ENCODE measurements at regions not wholly inside any gene's neighbourhood (a gene's known extent, or its start where the extent isn't known, plus 50 kb on each side); places are given as distances from the start of the nearest gene placed in this dataset.

DNA sequence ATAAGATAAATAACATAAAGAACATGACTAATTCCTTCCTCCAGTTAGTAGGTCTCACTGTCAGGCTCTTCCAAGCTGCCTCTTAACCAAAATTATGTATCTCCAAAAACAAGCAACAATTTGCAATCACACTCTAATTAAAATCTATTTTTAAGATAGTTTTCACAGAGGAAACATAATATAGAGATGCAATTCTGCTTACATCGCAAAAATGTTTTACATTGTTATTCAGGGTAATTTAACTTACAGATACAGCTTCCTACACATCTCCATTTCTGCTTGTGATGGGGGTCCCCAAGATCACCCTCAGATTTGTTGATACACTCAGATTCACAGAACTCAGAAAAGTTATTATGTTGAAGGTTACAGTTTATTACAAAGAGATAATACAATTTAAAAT is 115.5 kb downstream of the DSC3 start:
- Mint-ChIP-seq H3K9me3 (ENCODE audit: unreplicated experiment) (no peaks in the 10 kb centered on the region), H3K27ac (ENCODE audit: unreplicated experiment) (no peak overlapping the region), H3K27me3 (ENCODE audit: insufficient read depth, unreplicated experiment) (peaks cover 5% of the 10 kb centered on the region), H3K4me3 (ENCODE audit: unreplicated experiment) (no peak overlapping the region), H3K4me1 (ENCODE audit: low read depth, unreplicated experiment) (no peaks in the 10 kb centered on the region), H3K36me3 (ENCODE audit: insufficient read depth, unreplicated experiment) (no peaks in the 10 kb centered on the region)
- Histone ChIP-seq H3K27me3 (replicated peaks; ENCODE audit: control insufficient read depth, insufficient read depth, low read length) (no peaks in the 10 kb centered on the region), H3K9me3 (no peaks in the 10 kb centered on the region), H3K4me3 (ENCODE audit: low read depth, low read length) (no peak overlapping the region), H3K36me3 (ENCODE audit: control insufficient read depth, insufficient read depth, low read length) (no peaks in the 10 kb centered on the region), H3K4me1 (no peaks in the 10 kb centered on the region)
- POLR2A ChIA-PET = no interaction called here
- BruUV-seq (replicated peaks) = no TSS peak
- no peak for TF ChIP-seq CTCF (IDR thresholded peaks at IDR 0.05; ENCODE audit: insufficient read depth in 1 of 2, low read depth in 1 of 2, low read length in 1 of 2, severe bottlenecking in 1 of 2, unreplicated experiment in 1 of 2)
- no peak for DNase-seq
- CTCF ChIA-PET = no interaction called here
- intact Hi-C loops (cut with micrococcal nuclease; ENCODE audit: unreplicated experiment) = no loop called here

- DNase-seq = no peak
Measured at GRCh38 chr18:30925795-30926194, 116.7 kb downstream of the DSC3 start.

DNA sequence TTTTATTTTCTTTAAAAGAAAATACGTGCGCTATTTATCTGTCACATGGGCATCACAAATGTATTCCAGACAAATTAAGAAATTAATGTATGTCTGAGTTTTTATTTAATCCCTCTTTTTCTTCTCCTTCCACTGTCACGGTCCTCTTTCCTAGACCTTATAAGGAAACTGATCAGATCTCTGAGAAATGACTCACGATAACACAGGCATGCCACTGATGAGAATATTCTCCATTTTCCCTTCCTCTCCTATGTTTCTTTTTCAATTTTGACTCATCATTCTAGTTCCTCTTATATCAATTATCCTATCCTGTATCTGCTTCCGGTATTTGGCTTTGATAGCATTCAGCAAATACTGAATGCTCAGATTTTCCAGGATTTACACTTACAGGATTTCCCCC is 121.8 kb downstream of the DSC3 start:
- H3K4me3 ChIP-seq (ENCODE audit: low read depth, low read length) = no peak overlapping the region
- POLR2A ChIA-PET = no interaction called here
- intact Hi-C loops (cut with micrococcal nuclease; ENCODE audit: unreplicated experiment) = no loop called here
- Mint-ChIP-seq H3K9me3 (ENCODE audit: unreplicated experiment) (no peaks in the 10 kb centered on the region), H3K27ac (ENCODE audit: unreplicated experiment) (no peak overlapping the region), H3K4me1 (ENCODE audit: low read depth, unreplicated experiment) (no peaks in the 10 kb centered on the region), H3K4me3 (ENCODE audit: unreplicated experiment) (no peak overlapping the region), H3K36me3 (ENCODE audit: insufficient read depth, unreplicated experiment) (no peaks in the 10 kb centered on the region), H3K27me3 (ENCODE audit: insufficient read depth, unreplicated experiment) (peaks cover 3% of the 10 kb centered on the region)
- no peaks in the 10 kb centered on the region for H3K36me3 ChIP-seq (ENCODE audit: control insufficient read depth, insufficient read depth, low read length)
- CTCF ChIA-PET = no interaction called here
- H3K4me1 ChIP-seq = no peaks in the 10 kb centered on the region
- no peak for TF ChIP-seq CTCF (IDR thresholded peaks at IDR 0.05; ENCODE audit: insufficient read depth in 1 of 2, low read depth in 1 of 2, low read length in 1 of 2, severe bottlenecking in 1 of 2, unreplicated experiment in 1 of 2)
- H3K9me3 ChIP-seq = no peaks in the 10 kb centered on the region
- BruUV-seq (replicated peaks) = no TSS peak
- no peak for DNase-seq
- H3K27me3 ChIP-seq (replicated peaks; ENCODE audit: control insufficient read depth, insufficient read depth, low read length) = no peaks in the 10 kb centered on the region

More at GRCh38 chr18:30925795-30926194, 116.7 kb downstream of the DSC3 start:
- H3K9me3 ChIP-seq = no peaks in the 10 kb centered on the region
- H3K4me3 ChIP-seq (ENCODE audit: low read depth, low read length) = no peak overlapping the region
- H3K4me1 ChIP-seq = no peaks in the 10 kb centered on the region
- intact Hi-C loops (cut with micrococcal nuclease; ENCODE audit: unreplicated experiment) = no loop called here
- H3K4me3 Mint-ChIP-seq (ENCODE audit: unreplicated experiment) = no peak overlapping the region
- BruUV-seq (replicated peaks) = no TSS peak
- H3K9me3 Mint-ChIP-seq (ENCODE audit: unreplicated experiment) = no peaks in the 10 kb centered on the region
- ChIA-PET POLR2A (no interaction called here), CTCF (no interaction called here)
- no peaks in the 10 kb centered on the region for H3K36me3 Mint-ChIP-seq (ENCODE audit: insufficient read depth, unreplicated experiment)
- H3K36me3 ChIP-seq (ENCODE audit: control insufficient read depth, insufficient read depth, low read length) = no peaks in the 10 kb centered on the region
- TF ChIP-seq CTCF (IDR thresholded peaks at IDR 0.05; ENCODE audit: insufficient read depth in 1 of 2, low read depth in 1 of 2, low read length in 1 of 2, severe bottlenecking in 1 of 2, unreplicated experiment in 1 of 2) = no peak
- H3K27me3 ChIP-seq (replicated peaks; ENCODE audit: control insufficient read depth, insufficient read depth, low read length) = no peaks in the 10 kb centered on the region
- no peaks in the 10 kb centered on the region for H3K4me1 Mint-ChIP-seq (ENCODE audit: low read depth, unreplicated experiment)
- H3K27ac Mint-ChIP-seq (ENCODE audit: unreplicated experiment) = no peak overlapping the region
- peaks cover 5% of the 10 kb centered on the region for H3K27me3 Mint-ChIP-seq (ENCODE audit: insufficient read depth, unreplicated experiment)
